Choroid plexus epithelial cell (primary cell): ENCODE measurements at regions not wholly inside any gene's neighbourhood (a gene's known extent, or its start where the extent isn't known, plus 50 kb on each side); places are given as distances from the start of the nearest gene placed in this dataset.

ENCODE experiments used
- DNase-seq: peaks from one replicate; pipeline ENCODE4 v3.0.0-alpha.2; 2010; ENCODE audit warnings: low read depth
- H3K4me3 ChIP-seq: 2 replicates; pipeline ENCODE4 v1.5.1; 2011; ENCODE audit warnings: low read depth, mild to moderate bottlenecking, control low read depth, low read length, moderate library complexity
- CTCF ChIP-seq: conservative IDR thresholded peaks from 2 replicates; pipeline ENCODE4 v1.5.1; 2011; ENCODE audit warnings: low read depth, mild to moderate bottlenecking, control low read depth, inconsistent platforms, low read length, moderate library complexity

DNA sequence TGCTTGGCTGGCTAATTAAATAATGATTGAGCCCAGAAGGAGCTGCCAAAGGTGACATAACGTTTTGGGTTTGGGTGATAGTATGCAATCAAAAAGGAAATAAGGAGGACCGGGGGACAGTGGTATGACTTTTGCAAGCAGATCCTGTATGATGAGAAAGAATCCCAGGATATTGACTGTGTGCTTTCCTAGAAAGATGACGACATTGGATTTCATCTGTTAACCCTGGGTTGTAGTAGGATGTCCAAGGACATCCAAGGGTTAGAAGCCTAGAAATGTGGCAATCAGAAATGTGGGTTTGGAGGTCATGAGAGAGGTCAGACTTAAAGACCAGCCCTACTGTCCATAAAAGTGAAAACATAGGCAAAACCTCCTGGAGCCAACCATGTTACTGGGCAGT is 50.3 kb upstream of the HMHB1 start:
- TF ChIP-seq CTCF = no peak
- DNase-seq = no peak
- H3K4me3 ChIP-seq = no peak overlapping the region

DNA sequence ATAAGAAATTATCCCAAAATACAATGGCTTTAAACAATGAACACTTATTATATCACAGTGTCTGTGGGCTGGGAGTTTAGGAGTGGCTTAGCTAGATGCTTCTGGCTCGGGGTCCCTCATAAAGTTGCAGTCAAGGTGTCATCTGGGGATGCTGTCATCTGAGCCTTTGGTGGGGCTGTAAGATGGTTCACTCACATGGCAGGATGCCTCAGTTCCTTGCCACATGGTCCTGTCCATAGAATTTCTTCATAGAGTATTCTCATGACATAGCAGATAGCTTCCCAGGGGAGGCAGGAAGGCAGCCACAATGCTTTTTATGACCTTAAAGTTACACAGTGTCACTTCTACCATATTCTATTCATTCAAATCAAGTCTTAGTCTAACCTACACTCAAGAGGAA is 51.2 kb upstream of the HMHB1 start:
- H3K4me3 ChIP-seq = no peak overlapping the region
- no peak for DNase-seq
- TF ChIP-seq CTCF = no peak

GRCh38 chr5:143760131-143760505 is 51.8 kb upstream of the HMHB1 start:
- TF ChIP-seq CTCF = no peak
- no peak overlapping the region for H3K4me3 ChIP-seq
- no peak for DNase-seq

DNA sequence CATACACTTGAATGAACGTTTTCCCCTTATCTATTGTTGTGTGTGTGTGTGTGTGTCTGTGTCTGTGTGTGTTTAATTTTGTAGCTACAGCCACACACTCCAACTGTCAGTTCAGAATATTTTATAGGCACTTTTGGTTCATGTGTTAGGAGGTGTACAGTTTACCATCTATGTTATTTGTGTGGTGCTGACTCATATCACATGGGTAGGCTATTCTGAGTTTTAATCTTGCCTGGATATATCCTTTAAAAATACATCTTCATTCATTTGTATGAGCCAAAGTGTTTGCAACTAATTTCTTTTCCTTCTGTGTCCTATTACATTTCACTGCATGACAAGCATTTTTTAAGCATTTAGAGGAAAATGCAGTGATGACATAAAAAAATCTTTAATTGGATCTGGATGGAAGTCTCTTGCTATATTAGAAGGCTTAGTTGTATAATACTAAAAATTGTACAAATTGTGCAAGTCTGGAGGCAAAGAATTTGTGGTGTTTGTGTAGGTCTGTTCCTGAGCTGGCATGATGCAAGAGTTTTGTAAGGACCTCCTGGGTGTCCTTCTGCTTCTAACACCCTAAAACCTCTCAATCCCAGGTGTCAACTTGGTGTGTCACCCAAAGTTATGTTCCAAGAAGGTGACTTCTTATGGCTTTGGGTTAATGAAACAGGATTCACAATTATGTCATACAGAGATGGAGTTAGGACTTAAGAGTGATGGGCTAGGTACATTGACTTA is 52.4 kb upstream of the HMHB1 start:
- no peak for DNase-seq

DNA sequence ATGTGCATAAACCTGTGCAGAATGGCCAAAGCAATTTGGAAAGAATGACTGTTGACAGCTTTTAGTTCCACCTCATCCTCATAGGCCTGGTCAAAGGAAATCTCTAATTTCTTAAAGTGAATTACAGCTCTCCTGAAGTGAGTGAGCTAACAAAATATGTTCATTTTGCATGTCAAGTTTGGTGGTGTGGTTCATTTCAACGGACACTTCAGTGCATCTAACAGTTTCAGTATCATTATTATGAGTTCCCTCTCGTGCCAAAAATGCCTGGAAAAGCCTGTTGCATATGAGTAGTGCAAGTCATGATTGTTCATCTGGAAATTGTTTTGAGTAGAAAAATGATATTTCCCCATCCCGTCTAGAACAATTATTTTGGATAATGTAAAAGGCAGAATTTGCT is 53.2 kb upstream of the HMHB1 start:
- H3K4me3 ChIP-seq = no peak overlapping the region
- no peak for TF ChIP-seq CTCF
- DNase-seq = no peak

More for the DNA sequence above, 52.4 kb upstream of the HMHB1 start:
- TF ChIP-seq CTCF = no peak
- no peak overlapping the region for H3K4me3 ChIP-seq

GRCh38 chr5:143758015-143758414 is 53.9 kb upstream of the HMHB1 start:
- no peak for DNase-seq
- TF ChIP-seq CTCF = no peak
- no peak overlapping the region for H3K4me3 ChIP-seq

DNA sequence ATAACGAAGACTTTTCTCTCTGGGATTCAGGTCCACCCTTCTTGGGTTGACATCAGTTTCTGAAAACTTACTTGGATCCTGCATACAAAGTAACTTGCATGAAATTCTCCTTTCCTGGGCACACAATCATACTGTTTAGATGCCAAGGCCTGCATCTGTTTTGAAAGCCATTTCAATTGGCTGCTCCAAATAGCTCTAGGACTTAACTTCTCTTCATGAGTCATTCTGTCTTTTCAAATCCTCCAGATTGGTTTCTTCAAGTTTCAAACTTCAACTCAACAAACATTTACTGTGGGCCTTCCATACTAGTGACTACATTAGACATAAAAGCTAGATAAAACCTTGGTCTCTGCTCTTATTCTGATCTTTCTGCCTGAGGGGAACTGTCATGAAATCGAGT is 54.8 kb upstream of the HMHB1 start:
- no peak for TF ChIP-seq CTCF
- H3K4me3 ChIP-seq = no peak overlapping the region
- no peak for DNase-seq
